COLO668 (cell line): ENCODE measurements at regions not wholly inside any gene's neighbourhood (a gene's known extent, or its start where the extent isn't known, plus 50 kb on each side); places are given as distances from the start of the nearest gene placed in this dataset.

Experiments used
- DNase-seq: peaks from one replicate; lab custom pipeline; 2025; ENCODE audit not compliant: unreplicated experiment; lab: John Stamatoyannopoulos, UW

DNA sequence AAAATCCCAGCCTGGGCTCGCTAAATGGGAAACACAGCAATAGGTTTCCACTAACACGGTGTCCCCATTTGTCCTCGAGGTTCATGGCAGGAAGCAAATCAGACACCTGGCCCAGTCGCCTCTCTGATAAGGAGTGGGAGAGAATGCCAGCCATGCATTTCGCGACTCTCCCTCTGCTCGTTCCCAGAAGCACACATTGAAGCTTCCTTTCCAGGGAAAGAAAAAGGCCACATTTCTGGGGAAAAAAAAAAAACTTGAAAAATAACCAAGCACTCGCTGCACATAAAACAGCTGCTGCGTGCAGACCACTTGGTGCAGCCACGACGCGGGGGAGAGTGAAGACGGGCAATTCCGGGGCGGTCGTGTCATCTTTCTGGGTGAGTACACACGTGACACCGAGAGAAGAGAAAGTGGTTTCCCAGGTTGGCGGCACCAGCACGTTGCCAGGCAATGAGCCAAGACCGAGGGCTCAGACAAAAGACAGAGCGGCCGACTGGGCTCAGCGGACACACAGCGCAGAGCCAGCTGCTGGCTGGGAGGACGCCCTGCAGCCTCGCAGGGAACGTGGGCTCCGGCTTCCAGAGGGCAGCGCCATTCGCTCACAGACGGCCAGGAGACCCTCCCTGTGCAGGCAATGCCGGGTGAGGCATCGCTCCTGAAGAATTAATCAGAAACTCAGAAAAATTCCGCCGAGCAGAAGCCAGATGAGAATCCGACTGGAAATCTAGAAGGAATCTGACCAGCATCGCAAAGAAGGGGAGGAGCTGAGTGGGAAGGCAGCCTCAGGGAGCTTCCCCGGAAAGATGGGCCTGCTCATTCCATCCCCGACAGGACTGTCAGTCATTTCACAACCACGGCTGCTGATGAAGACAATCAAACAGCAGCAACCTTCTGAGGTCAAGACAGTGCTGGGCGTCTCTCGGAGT is 83.2 kb upstream of the IRS2 start:
- DNase-seq = peak; percentile 82

DNA sequence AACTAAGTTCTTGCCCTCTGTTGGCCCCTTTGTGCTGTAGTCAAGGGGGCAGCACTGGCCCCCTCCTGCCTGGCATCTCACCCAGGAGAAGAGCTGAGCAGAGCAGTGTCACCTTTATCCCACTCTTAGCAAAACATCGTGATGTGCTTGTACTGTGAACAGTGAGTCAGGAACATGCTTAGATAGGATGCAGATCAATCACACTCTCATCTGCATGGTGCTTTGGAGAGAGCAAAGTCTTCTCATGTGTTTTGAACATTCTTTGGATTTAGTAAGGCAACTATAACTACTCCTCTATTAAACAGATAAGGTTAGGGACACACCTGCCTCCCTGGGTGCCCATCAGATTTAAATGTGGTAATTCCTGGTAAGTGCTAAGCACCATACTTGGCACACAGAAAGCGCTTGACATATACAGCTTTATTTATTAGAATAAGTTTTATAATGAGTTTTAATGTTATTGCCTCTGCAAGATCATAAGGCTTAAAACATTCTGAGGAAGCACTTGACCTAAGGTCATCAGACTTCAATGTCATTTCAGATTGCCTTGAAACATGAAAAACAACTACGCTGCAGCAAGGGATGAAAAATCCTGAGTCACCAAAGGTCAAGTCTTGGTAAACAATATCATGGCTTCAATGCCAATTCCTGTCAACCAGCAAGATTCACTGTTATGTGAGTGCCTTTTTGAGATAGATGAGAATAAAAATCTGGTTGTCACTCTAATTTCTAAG is 82.4 kb upstream of the IRS2 start:
- DNase-seq = no peak

DNA sequence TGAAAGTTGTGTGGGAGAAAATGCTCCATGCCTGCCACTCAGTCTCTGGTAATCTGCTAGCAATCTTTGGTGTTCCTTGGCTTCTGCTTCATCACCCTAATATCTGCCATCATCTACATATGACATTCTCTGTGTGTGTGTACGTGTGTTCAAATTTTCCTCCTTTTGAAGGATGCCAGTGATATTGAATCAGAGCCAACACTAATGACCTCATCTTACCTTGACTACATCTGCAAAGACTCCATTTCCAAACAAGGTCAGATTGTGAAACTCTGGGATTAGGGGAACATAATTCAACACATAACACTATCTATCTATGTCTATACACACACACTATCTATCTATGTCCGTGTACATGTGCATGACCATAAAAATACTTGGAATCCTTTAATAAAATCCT is 81.4 kb upstream of the IRS2 start:
- no peak for DNase-seq

DNA sequence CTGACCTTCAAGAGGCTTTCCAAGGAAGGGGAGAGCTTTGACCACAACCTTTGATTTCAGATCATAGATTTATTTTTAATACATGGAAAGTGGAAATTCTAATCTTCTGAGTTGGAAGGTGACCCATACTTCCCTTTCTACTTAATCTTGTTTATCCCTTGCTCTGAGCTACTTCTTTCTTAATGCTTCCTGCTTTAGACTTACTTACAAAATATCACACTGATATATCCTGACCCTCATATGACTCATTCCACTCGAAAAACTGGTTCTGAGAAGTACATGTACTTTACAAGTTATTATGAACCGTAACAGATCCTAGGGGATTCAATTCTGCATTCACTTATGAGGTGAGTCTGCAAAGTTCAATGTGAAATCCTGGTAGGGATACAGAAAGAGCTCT is 76.2 kb upstream of the IRS2 start:
- DNase-seq = no peak

DNA sequence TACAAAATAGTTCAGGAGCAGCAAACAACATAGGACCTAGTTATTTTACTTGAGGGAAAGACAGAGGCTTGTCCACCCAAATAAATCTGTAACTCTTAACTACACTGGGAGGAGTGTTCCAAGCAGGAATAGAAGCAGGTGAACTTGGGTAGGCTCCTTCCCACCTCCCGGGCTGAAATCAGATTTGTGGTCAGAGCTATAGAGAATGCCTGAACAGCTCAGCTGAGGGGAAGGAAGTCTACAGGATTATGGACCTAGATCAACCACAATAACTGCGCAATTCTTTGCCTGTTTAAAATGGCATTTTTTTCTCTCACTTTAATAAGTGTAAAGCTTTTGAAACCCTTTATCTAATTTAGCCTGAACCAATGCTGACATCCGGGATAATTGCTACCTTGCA is 73.5 kb upstream of the IRS2 start:
- DNase-seq = no peak

DNA sequence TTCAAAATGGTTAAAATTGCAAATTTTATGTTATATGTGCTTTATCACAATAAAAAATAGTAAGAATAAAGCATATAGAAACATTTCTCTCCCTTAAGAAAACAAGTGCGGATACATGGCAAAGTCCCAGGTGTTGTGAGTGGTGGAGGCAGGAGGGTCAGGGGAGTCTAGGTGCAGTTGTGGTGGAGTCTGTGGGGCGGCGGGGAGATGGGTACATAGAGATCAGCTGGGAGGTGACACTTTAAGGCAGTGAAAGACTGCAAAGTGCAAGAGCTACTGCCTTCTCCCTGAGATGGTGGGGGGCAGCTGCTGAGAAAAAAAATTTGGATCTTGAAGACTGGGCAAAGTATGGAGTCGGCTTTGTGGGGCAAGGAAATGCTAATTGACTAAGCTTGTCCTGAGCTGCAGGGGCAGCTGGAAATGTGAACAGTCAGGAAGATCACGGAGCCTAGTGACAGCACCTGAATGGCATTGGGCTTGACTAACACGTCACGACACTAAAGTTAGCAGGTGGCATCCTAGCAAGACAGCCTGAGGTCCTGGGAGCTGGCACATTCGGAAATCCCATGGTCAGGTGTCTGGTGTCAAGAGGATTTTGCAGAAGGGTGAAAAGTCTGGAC is 72.9 kb upstream of the IRS2 start:
- no peak for DNase-seq

DNA sequence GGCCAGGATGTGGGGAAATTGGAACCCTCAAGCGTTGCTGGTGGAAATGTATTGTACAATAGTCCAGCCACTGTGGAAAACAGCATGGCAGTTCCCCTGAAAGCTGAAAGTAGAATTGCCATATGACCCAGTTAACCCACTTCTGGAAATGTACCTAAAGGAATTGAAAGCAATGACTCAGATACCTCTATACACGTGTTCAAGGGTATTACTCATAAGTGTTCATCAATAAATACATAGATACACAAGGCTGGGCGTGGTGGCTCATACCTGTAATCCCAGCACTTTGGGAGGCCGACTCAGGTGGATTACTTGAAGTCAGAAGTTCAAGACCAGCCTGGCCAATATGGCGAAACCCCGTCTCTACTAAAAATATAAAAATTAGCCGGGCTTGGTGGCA is 71.9 kb upstream of the IRS2 start:
- no peak for DNase-seq

DNA sequence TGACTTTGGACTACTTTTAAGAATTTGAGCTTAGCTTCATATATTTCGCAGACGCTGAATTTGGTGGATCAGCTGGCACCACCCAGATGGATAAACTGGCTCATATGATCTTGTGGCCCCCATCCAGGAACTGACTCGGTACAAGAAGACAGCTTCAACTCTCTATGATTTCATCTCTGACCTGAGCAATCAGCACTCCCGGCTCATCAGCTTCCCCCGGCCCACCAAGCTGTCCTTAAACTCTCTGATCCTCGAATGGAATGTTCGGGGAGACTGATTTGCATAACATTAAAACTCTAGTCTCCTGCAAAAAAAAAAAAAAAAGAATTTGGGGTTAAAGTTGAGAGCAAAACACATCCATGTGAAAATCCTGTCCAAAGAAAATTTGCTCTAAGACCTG is 71.4 kb upstream of the IRS2 start:
- no peak for DNase-seq

DNA sequence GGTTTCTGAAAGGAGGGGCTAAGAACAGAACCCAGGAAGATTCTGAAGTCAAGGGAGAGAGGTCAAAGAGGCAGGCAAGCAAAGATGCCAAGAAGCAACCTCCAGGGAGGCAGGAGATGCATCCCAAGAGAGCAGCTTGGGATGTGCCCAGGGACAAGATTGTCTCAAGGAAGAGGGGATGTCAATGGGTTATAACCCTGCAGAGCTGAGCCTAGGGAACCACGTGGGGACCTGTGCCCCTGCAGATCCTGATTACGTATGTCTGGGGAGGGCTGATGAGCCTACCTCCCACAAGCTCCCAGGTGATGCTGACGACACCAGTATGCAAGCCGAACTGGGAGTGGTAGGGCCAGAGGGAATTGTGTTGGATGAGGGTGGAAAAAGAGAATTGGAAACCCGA is 70.9 kb upstream of the IRS2 start:
- DNase-seq = no peak

DNA sequence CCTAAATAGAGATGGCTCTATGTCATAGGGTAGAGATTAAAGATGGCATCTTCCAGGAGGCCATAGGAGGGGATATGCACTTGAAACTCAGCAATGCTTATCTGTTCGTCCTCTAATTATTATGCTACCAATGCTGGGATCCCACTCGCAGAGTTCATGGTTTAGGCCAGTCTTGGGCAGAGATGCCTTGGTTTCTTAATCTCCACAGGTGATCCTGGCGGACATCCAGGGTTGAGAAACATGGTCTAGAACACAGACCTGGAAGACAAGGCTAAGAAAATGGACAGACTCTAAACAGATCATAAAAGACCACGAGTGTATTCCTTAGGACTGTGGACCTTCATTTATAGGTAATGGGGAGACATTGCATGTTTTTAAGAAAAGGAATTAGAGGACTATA is 70.0 kb upstream of the IRS2 start:
- DNase-seq = no peak

DNA sequence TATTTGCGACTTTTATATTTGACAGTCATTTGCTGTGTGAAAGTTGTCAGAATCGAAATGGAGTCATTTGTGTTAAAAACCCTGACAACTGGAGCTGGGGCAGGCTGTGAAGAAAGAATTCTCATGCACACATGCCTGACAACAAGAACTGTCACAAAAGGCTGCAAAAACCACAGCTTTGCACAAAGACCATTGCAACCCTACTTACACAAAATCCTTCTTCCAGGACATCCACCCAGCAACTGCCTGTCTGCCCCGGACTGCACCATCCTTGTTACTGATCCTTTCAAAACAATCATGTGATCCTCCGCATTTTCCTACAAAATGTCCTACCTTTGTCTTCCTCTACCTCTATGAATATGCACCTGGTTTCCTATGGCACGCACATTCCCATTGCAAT is 66.8 kb upstream of the IRS2 start:
- DNase-seq = no peak

DNA sequence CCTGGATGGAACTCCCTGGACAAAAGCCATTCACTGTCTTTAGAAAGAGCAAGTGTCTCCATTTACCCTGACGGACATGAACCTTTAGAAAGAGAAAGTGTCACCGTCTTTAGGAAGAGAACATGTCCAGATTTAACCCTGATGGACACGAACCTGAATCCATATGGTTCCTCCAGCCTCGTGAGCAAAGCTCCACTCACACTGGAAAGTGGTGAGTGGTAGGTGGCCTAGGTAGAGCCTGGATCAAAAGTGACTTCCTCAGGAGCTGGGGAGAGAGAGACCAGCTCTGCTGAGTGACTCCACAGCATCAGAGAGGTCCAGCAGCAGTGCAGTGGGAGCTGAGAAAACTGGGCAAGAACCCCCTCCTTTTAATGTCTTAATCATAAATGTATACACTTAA is 59.8 kb upstream of the IRS2 start:
- no peak for DNase-seq

DNA sequence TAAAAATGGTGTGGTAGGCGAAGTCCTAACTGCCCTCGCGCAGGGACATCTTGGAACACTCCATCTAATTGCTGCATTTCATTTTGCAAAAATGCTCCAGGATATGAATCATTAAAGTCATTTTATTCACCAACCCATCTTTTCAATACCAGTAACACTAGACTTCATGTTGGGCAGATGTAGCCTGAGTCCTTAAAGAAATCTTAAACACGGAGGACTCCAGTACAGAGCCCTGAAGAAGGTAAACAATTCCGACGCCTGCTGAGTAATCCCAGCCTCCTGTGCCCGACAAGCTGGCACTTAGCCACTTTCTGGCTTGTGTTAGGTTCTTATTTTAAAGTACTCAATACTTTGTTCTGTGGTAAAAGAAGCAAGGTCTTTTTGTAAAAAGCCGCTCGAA is 58.0 kb upstream of the IRS2 start:
- no peak for DNase-seq

DNA sequence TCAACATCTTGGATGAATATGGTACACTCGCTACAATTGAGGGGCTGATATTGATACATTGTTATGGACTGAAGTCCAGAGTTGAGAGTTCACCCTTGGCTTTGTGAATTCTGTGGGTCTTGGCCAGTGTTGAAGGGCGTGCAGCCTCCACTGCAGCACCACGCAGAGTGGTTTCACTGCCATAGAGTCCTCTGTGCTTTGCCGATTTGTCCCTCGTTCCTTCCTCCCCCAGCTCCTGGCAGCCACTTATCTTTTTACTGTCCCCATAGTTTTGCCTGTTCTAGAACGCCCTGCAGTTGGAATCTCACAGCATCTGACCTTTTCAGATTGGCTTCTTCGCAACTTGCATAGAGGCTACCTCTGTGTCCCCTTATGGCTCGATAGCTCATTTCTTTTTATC is 57.3 kb upstream of the IRS2 start:
- DNase-seq = no peak

DNA sequence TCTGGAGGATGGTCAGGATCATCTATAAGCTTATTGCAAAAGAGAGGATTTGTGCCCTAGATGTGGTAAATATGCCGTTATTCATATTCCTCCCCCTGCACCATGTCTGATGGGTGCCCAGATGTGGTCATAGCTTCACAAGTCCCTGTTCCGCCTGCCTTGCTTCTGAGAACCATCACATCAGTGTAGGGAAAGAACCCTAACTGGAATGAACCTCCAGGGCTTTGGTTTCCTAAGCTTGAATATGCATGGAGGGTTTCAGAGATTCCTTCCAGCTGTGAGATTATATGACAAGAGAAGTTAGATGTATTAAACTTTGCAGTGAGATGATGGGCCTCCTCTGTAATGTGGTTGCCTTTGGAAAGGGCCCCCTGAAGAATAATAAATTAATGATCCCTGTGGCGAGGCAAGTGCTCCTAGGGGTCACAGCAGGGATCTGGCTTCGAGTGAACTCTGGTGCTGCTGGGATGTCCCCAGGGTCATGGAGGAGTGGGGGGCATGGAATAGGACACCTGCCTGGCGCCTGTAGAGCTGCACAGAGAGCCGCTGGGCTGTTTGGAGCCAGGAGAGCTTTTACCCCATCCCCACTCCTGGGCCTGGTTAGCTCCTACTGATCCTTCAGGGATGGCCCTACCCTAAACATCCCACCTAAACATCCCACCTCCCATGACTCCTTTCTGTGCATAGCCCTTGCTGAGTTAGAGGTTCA is 56.0 kb upstream of the IRS2 start:
- no peak for DNase-seq

DNA sequence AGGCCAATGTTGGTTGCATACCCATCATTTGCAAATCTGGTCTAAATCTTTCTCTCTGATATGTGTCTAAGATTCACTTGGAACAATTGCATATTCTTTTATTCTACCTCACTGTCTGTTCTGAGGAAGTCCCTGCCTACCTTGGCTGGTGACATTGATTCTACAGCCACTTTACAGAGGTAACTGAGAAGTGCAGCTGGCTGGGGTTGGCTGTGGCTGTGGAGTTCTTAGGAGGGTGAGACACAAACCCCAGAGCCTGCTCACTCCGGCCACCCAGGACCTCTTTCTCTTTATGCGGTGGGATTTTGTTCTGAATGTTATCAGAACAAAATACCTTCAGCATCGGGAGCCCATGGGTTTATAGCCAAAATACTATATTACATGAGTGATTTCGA is 54.5 kb upstream of the IRS2 start:
- no peak for DNase-seq

DNA sequence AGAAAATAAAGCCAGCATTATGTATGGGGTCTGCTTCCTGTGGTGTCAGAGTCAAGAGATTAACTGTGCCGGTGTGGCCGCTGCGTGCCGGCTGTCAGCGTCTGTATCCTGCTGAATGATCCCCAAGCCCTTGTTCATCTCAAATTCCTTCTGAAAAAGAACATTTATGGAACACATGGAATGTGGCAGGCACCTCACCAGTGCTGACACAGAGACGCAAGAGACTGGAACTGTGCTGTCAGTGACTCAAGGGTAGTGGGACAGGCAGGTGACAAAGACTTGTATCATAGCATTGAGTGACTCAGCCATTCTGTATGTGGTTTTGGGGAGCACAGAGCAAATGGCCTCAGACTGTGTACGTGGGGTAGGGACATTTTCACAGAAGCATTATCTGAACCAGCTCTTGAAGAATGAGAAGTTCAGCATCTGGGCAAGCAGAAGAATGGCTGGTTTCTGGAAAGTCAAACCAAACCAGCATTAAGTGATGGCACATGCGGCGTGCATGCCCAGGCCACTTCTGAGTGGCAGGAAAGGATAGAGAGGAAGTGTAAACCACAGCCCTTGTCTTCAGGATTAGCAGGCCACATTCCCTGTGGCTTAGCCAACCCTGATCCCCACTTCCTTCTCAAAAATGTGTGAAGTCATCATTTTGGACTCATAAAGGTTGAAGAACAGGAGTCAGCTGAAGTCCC is 54.0 kb upstream of the IRS2 start:
- no peak for DNase-seq

DNA sequence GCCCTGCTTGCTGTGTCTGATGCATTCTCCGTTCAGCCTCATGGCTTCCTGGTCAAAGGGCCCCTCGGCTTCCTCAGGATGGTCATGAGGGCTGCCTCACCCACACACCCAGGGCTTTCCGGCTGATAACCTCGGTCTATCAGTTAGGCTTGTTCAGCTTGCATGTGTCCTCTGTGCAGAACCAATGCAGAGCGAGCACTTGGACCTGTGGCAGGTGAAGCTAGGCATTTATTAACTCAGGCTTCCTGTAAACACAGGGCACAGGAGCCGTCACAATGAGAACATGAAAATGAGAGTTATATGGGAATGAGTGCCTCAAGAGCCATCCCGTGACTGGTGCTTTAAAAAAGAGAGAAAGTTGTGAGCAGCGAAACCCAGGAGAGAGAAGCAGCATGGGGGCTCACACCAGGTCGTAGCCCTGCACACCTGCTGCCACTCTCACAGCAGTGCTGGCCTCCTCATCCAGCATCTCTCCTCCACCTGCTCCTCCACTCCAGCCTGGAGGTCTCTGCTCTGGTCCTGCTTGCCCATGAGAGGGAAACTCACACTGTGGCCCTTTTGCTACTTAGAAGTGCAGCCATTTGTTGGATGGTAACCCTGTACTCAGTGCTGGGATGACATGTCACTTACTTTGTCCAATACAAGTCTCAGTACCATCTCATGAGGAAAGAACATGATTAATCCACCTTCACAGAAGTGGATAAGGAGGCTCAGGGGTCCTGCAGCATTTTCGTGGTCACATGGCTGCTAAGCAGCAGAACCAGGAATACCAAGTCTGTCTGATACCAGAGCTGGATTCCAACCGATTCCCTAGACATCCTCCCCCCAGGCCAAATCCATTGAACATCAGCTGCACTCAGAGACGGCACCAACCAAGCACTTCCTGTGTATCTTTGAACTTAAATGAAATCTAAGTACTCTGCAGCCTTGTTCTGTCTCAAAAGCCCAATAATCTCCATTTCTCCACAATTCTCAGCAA is 50.5 kb upstream of the IRS2 start:
- DNase-seq = peak; percentile 97
